ENCODE measurements at regions not wholly inside any gene's neighbourhood (a gene's known extent, or its start where the extent isn't known, plus 50 kb on each side); places are given as distances from the start of the nearest gene placed in this dataset.
A peak's percentile ranks its signal among the peaks of the same experiment; 100 is the strongest.

- TF ChIP-seq RAD21 (conservative IDR thresholded peaks at IDR 0.05) (no peak), CTCF (IDR thresholded peaks at IDR 0.05; ENCODE audit: poor library complexity, severe bottlenecking) (no peak), TAF1 (IDR thresholded peaks at IDR 0.05; ENCODE audit: low read depth) (no peak), EP300 (conservative IDR thresholded peaks at IDR 0.05; ENCODE audit: poor library complexity, severe bottlenecking) (peak; percentile 63), EZH2 (IDR thresholded peaks at IDR 0.05; ENCODE audit: borderline replicate concordance, insufficient read depth, low read length, poor library complexity, severe bottlenecking) (no peak)
Observed at GRCh38 chr7:26988836-26989374, 106.9 kb downstream of the HOXA1 start.
